Gastroesophageal sphincter (tissue), 3 donors: ENCODE measurements at regions not wholly inside any gene's neighbourhood (a gene's known extent, or its start where the extent isn't known, plus 50 kb on each side); places are given as distances from the start of the nearest gene placed in this dataset.

Experiments used
- CTCF ChIP-seq, 4 experiments: fragments of 200-600 bp in 2 of 4; fragments of 450-650 bp in 2 of 4; sonication (generic) in 1 of 4; IDR thresholded peaks; one replicate each; pipeline ENCODE4 v1.5.1; 2017 to 2019; ENCODE audit warnings: antibody characterized with exemption in 4 of 4, mild to moderate bottlenecking in 2 of 4, moderate library complexity in 2 of 4
- POLR2A ChIP-seq, 2 donors: fragments of 450-650 bp; IDR thresholded peaks; one replicate each; pipeline ENCODE4 v1.6.1; 2017; ENCODE audit warnings: antibody characterized with exemption in 2 of 2, mild to moderate bottlenecking in 2 of 2, moderate library complexity in 1 of 2
- POLR2AphosphoS5 ChIP-seq: sonication (generic); formaldehyde crosslinking; IDR thresholded peaks from one replicate; pipeline ENCODE4 v1.6.1; 2017; ENCODE audit warnings: antibody characterized with exemption

GRCh38 chr2:193279361-193279760 lies 1084.6 kb upstream of the TMEFF2 start:
- TF ChIP-seq CTCF (IDR thresholded peaks at IDR 0.05) (no peak), POLR2A (IDR thresholded peaks at IDR 0.05) (no peak), POLR2AphosphoS5 (no peak)
